ENCODE measurements at regions not wholly inside any gene's neighbourhood (a gene's known extent, or its start where the extent isn't known, plus 50 kb on each side); places are given as distances from the start of the nearest gene placed in this dataset.

DNA sequence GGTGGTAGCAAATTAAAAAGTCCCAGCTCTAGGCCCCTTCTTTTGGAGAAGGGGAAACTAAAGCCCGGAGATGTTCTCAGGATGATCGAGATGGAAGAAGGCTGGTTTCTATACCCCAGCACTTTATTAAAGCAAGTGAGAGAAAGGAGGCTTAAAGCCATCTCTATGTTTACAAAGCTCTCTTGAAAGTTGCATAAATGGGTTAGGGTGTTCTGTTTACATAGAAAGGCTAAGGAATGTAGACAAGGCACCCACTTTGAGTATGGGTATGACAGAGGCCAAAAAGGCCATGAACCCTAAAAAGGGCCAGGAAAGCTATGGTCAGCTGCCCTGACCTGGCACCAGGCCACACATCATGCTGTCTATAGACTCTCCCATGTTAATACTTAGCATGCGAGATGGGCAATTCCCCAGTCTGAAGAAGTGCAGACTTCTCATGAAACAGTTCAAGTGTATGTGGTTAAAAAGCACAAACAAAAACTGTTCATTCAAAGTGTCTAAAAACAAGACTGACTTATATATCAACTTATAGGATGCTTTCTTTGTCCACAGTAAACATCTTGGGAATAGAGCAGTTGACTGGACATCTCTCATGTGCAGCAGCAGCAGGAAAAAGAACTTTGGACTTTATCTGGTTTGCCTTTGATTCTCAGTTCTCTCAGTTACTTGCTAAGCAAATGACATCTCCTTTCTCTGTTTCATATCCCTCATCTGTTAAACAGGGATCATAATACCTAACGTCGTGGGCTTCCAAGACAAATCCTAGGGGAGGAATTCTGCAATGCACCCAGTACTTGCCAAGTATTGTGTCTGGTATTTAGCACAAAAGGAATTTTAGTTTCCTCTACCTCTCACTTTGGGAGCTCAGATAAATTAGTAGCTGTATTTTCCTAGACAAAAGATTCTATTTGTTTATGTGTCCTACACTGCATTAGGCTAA lies 521.6 kb downstream of the PLPP3 start:
- Histone ChIP-seq H3K27me3 (replicated peaks in 1 of 2; ENCODE audit: control insufficient read depth in 2 of 2, insufficient read depth in 2 of 2, low read length in 1 of 2) (no peaks in the 10 kb centered on the region), H4K20me1 (ENCODE audit: control insufficient read depth, insufficient read depth) (no peaks in the 10 kb centered on the region), H3K36me3 (ENCODE audit: control insufficient read depth in 2 of 2, insufficient read depth in 2 of 2, low read length in 1 of 2) (no peaks in the 10 kb centered on the region), H3K9me3 (replicated peaks; ENCODE audit: control insufficient read depth, insufficient read depth, low read length) (no peaks in the 10 kb centered on the region), H3K27ac (ENCODE audit: control insufficient read depth, insufficient read depth) (no peak overlapping the region), H3K9ac (ENCODE audit: control insufficient read depth, insufficient read depth, low read length) (no peak overlapping the region), H2AFZ (ENCODE audit: control insufficient read depth, low read depth, low read length) (no peak overlapping the region), H3K4me2 (ENCODE audit: control insufficient read depth, insufficient read depth) (no peak overlapping the region), H3K4me3 (no peak overlapping the region), H3K4me1 (ENCODE audit: control insufficient read depth, insufficient read depth, low read length) (peaks cover 8% of the 10 kb centered on the region), H3K79me2 (ENCODE audit: control insufficient read depth, insufficient read depth, low read length) (no peaks in the 10 kb centered on the region)
- in situ Hi-C loops (cut with MboI) = no loop called here
- DNase-seq (ENCODE audit: low read depth, low spot score) = no peak
- ChIA-PET RAD21 (ENCODE audit: unreplicated experiment) (interaction anchor here (0.5 to 1.9 kb wide), 8 partner anchors 10 to 415 kb away, joined by 3 to 7 read pairs (median 4); no protein-coding TSS in a partner anchor), POLR2A (interaction anchor here (0.6 to 1.0 kb wide), 2 partner anchors 10 to 108 kb away, joined by 3 to 4 read pairs; no protein-coding TSS in a partner anchor), CTCF (interaction anchor here (1.3 kb wide), 1 partner anchor 12 kb away, joined by 4 read pairs; no protein-coding TSS in a partner anchor), SMC1A (ENCODE audit: uncharacterized antibody, unreplicated experiment) (interaction anchor here (0.5 to 3.7 kb wide), 13 partner anchors 10 to 526 kb away, joined by 3 to 11 read pairs (median 4); no protein-coding TSS in a partner anchor)
- ATAC-seq = peak; percentile 33; the same call in 2 of the 3 replicates
- BruUV-seq (replicated peaks) = no TSS peak
- 44% methylated on average over 5 of the region's 5 CpGs for WGBS (ENCODE audit: insufficient coverage, insufficient replicate concordance, low lambda C conversion rate, missing lambda C conversion rate)
- intact Hi-C loops (cut with micrococcal nuclease; ENCODE audit: unreplicated experiment) = loop anchor here (5.0 kb wide), 1 partner anchor 275 kb away; no protein-coding TSS in a partner anchor
- no peak for FAIRE-seq
- peak in 1 of 2 experiments; percentile 45; a peak in 2 of 4 replicates for TF ChIP-seq IKZF2 (IDR thresholded peaks at IDR 0.05)
- no peak for TF ChIP-seq TAF1 (IDR thresholded peaks at IDR 0.05; ENCODE audit: borderline replicate concordance, low read depth, low read length)
- TF ChIP-seq IKZF1 (conservative IDR thresholded peaks at IDR 0.05) = peak; percentile 39; the same call in 1 of the 2 replicates
